Liver (tissue), 8 donors: ENCODE measurements at regions not wholly inside any gene's neighbourhood (a gene's known extent, or its start where the extent isn't known, plus 50 kb on each side); places are given as distances from the start of the nearest gene placed in this dataset.

ENCODE experiments used
- DNase-seq: peaks from one replicate; pipeline ENCODE4 v3.0.0-alpha.2; 2017; ENCODE audit warnings: low spot score
- H3K27ac ChIP-seq, 2 donors: one replicate each; pipeline ENCODE4 v1.7.0; 2013; ENCODE audit warnings: inconsistent platforms in 2 of 2, low read length in 2 of 2, control low read depth in 1 of 2, low read depth in 1 of 2, mild to moderate bottlenecking in 1 of 2
- H3K27me3 ChIP-seq, 4 donors: one replicate each; pipeline versions ENCODE4 v1.6.1 to v1.7.0; 2013; ENCODE audit warnings: low read length in 3 of 4, inconsistent platforms in 1 of 4, mild to moderate bottlenecking in 1 of 4, moderate library complexity in 1 of 4; ENCODE audit not compliant: control insufficient read depth in 4 of 4, insufficient read depth in 4 of 4
- H3K36me3 ChIP-seq, 4 donors: one replicate each; pipeline versions ENCODE4 v1.6.1 to v1.7.0; 2013; ENCODE audit warnings: low read length in 3 of 4, mild to moderate bottlenecking in 3 of 4, low read depth in 1 of 4, moderate library complexity in 1 of 4; ENCODE audit not compliant: control insufficient read depth in 4 of 4, insufficient read depth in 3 of 4
- H3K4me1 ChIP-seq, 4 donors: one replicate each; pipeline versions ENCODE4 v1.6.1 to v1.7.0; 2013; ENCODE audit warnings: low read length in 3 of 4, mild to moderate bottlenecking in 3 of 4, moderate library complexity in 1 of 4; ENCODE audit not compliant: control insufficient read depth in 4 of 4, insufficient read depth in 4 of 4
- H3K4me3 ChIP-seq, 3 donors: one replicate each; pipeline versions ENCODE4 v1.6.1 to v1.7.0; 2013; ENCODE audit warnings: low read length in 3 of 3, control low read depth in 1 of 3, low read depth in 1 of 3, mild to moderate bottlenecking in 1 of 3
- H3K9ac ChIP-seq, 2 donors: one replicate each; pipeline ENCODE4 v1.7.0; 2013; ENCODE audit warnings: low read length in 2 of 2, mild to moderate bottlenecking in 2 of 2, moderate library complexity in 2 of 2, control low read depth in 1 of 2, low read depth in 1 of 2
- H3K9me3 ChIP-seq, 4 donors: one replicate each; pipeline versions ENCODE4 v1.6.1 to v1.7.0; 2013; ENCODE audit warnings: low read length in 3 of 4; ENCODE audit not compliant: control insufficient read depth in 4 of 4
- ATF3 ChIP-seq: IDR thresholded peaks from 2 replicates; pipeline ENCODE4 v1.6.1; 2016; ENCODE audit warnings: antibody characterized with exemption
- EGR1 ChIP-seq, 2 donors: IDR thresholded peaks; 2 replicates each; pipeline ENCODE4 v1.6.1; 2016 to 2018; ENCODE audit warnings: antibody characterized with exemption in 2 of 2, low read depth in 2 of 2
- FOXA1 ChIP-seq: IDR thresholded peaks from 2 replicates; pipeline ENCODE4 v1.6.1; 2016; ENCODE audit warnings: antibody characterized with exemption
- FOXA2 ChIP-seq: IDR thresholded peaks from 2 replicates; pipeline ENCODE4 v1.6.1; 2016; ENCODE audit warnings: antibody characterized with exemption
- GABPA ChIP-seq, 2 donors: IDR thresholded peaks in 1 of 2; conservative IDR thresholded peaks in 1 of 2; 2 replicates each; pipeline ENCODE4 v1.6.1; 2016; ENCODE audit warnings: antibody characterized with exemption in 2 of 2, mild to moderate bottlenecking in 1 of 2, moderate library complexity in 1 of 2
- HNF4A ChIP-seq, 2 donors: conservative IDR thresholded peaks; 2 replicates each; pipeline ENCODE4 v1.6.1; 2016; ENCODE audit warnings: antibody characterized with exemption in 2 of 2, mild to moderate bottlenecking in 2 of 2
- HNF4G ChIP-seq: IDR thresholded peaks from 2 replicates; pipeline ENCODE4 v1.6.1; 2016; ENCODE audit warnings: antibody characterized with exemption
- JUND ChIP-seq, 2 donors: IDR thresholded peaks; 2 replicates each; pipeline ENCODE4 v1.6.1; 2016; ENCODE audit warnings: antibody characterized with exemption in 2 of 2
- NR2F2 ChIP-seq: IDR thresholded peaks from 2 replicates; pipeline ENCODE4 v1.6.1; 2016; ENCODE audit warnings: antibody characterized with exemption
- RAD21 ChIP-seq, 2 donors: IDR thresholded peaks; 2 replicates each; pipeline ENCODE4 v1.6.1; 2016; ENCODE audit warnings: antibody characterized with exemption in 2 of 2, mild to moderate bottlenecking in 2 of 2
- RXRA ChIP-seq, 2 donors: IDR thresholded peaks; 2 replicates each; pipeline ENCODE4 v1.6.1; 2017 to 2018; ENCODE audit warnings: antibody characterized with exemption in 2 of 2, mild to moderate bottlenecking in 1 of 2
- SP1 ChIP-seq: IDR thresholded peaks from 2 replicates; pipeline ENCODE4 v1.6.1; 2018; ENCODE audit warnings: antibody characterized with exemption, mild to moderate bottlenecking
- TAF1 ChIP-seq: conservative IDR thresholded peaks from 2 replicates; pipeline ENCODE4 v1.6.1; 2016; ENCODE audit warnings: antibody characterized with exemption, mild to moderate bottlenecking
- YY1 ChIP-seq: IDR thresholded peaks from 2 replicates; pipeline ENCODE4 v1.6.1; 2016; ENCODE audit warnings: antibody characterized with exemption, mild to moderate bottlenecking
- ZBTB33 ChIP-seq: IDR thresholded peaks from 2 replicates; pipeline ENCODE4 v1.6.1; 2016; ENCODE audit warnings: antibody characterized with exemption
- WGBS: extraction: QIAGEN DNeasy Blood & Tissue Kit; methylation state at CpG from one replicate; pipeline ENCODE4 v1.1.7; 2013; 5-methylcytosine and 5-hydroxymethylcytosine counted together
- TF ChIP-seq, protein P1 (sequence below): fragments of 150-350 bp; IDR thresholded peaks from 2 replicates; pipeline ENCODE4 v1.5.1; 2017; ENCODE audit warnings: improper control_type of control experiment, low read depth, low read length; ENCODE audit not compliant: missing input control
- TF ChIP-seq, protein P2 (sequence below): IDR thresholded peaks from 2 replicates; pipeline ENCODE4 v1.6.1; 2016; ENCODE audit warnings: antibody characterized with exemption
- TF ChIP-seq, protein P3 (sequence below): IDR thresholded peaks from 2 replicates; pipeline ENCODE4 v1.6.1; 2016; ENCODE audit warnings: antibody characterized with exemption, mild to moderate bottlenecking
- donor health status: healthy.
- donor health status: healthy.
- donor health status: healthy.
- donor health status: healthy.
- donor health status: healthy.

DNA sequence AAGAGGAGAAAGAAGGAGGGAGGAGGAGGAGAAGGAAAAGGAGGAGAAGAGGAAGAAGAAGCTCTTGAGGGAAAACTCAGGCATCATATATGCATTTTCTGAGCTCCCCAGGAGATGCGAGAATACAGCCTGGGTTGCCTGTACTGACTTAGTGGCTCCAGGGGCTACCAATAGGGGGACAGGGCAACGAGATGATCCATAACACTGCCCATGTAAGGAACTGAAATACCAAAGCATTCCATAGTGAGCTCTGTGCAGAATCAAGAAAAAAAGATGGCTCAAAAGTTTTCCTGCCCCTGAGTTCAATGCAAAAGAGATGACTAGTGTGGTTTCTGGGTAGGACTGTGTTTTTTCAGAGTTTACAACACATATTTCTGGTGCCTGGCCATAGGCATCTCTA, 258.7 kb downstream of the ALDH8A1 start:
- DNase-seq: no peak
- Histone ChIP-seq H3K9ac (no peak overlapping the region), H3K27me3 (no peaks in the 10 kb centered on the region), H3K27ac (no peak overlapping the region), H3K9me3 (no peaks in the 10 kb centered on the region), H3K4me1 (no peaks in the 10 kb centered on the region), H3K36me3 (no peaks in the 10 kb centered on the region), H3K4me3 (no peak overlapping the region)
- WGBS: 72% methylated on average over 2 of the region's 2 CpGs
- TF ChIP-seq NR2F2: no peak
- no peak for TF ChIP-seq EGR1 (IDR thresholded peaks at IDR 0.05; ENCODE audit: low read depth in 2 of 2)
- no peak for TF ChIP-seq TAF1
- TF ChIP-seq, protein P1, sequence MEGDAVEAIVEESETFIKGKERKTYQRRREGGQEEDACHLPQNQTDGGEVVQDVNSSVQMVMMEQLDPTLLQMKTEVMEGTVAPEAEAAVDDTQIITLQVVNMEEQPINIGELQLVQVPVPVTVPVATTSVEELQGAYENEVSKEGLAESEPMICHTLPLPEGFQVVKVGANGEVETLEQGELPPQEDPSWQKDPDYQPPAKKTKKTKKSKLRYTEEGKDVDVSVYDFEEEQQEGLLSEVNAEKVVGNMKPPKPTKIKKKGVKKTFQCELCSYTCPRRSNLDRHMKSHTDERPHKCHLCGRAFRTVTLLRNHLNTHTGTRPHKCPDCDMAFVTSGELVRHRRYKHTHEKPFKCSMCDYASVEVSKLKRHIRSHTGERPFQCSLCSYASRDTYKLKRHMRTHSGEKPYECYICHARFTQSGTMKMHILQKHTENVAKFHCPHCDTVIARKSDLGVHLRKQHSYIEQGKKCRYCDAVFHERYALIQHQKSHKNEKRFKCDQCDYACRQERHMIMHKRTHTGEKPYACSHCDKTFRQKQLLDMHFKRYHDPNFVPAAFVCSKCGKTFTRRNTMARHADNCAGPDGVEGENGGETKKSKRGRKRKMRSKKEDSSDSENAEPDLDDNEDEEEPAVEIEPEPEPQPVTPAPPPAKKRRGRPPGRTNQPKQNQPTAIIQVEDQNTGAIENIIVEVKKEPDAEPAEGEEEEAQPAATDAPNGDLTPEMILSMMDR: no peak
- TF ChIP-seq HNF4A (conservative IDR thresholded peaks at IDR 0.05): no peak
- TF ChIP-seq FOXA2: no peak
- TF ChIP-seq YY1: no peak
- no peak for TF ChIP-seq GABPA (IDR thresholded peaks at IDR 0.05 in 1 of 2, conservative IDR thresholded peaks at IDR 0.05 in 1 of 2)
- no peak for TF ChIP-seq JUND (IDR thresholded peaks at IDR 0.05)
- TF ChIP-seq, protein P2, sequence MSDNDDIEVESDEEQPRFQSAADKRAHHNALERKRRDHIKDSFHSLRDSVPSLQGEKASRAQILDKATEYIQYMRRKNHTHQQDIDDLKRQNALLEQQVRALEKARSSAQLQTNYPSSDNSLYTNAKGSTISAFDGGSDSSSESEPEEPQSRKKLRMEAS: no peak
- no peak for TF ChIP-seq RXRA (IDR thresholded peaks at IDR 0.05)
- no peak for TF ChIP-seq HNF4G
- no peak for TF ChIP-seq ZBTB33
- TF ChIP-seq FOXA1: no peak
- TF ChIP-seq, protein P3, sequence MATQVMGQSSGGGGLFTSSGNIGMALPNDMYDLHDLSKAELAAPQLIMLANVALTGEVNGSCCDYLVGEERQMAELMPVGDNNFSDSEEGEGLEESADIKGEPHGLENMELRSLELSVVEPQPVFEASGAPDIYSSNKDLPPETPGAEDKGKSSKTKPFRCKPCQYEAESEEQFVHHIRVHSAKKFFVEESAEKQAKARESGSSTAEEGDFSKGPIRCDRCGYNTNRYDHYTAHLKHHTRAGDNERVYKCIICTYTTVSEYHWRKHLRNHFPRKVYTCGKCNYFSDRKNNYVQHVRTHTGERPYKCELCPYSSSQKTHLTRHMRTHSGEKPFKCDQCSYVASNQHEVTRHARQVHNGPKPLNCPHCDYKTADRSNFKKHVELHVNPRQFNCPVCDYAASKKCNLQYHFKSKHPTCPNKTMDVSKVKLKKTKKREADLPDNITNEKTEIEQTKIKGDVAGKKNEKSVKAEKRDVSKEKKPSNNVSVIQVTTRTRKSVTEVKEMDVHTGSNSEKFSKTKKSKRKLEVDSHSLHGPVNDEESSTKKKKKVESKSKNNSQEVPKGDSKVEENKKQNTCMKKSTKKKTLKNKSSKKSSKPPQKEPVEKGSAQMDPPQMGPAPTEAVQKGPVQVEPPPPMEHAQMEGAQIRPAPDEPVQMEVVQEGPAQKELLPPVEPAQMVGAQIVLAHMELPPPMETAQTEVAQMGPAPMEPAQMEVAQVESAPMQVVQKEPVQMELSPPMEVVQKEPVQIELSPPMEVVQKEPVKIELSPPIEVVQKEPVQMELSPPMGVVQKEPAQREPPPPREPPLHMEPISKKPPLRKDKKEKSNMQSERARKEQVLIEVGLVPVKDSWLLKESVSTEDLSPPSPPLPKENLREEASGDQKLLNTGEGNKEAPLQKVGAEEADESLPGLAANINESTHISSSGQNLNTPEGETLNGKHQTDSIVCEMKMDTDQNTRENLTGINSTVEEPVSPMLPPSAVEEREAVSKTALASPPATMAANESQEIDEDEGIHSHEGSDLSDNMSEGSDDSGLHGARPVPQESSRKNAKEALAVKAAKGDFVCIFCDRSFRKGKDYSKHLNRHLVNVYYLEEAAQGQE: no peak
- TF ChIP-seq ATF3: no peak
- no peak for TF ChIP-seq RAD21 (IDR thresholded peaks at IDR 0.05)
- TF ChIP-seq SP1: no peak

- Histone ChIP-seq H3K4me3 (no peak overlapping the region), H3K4me1 (no peaks in the 10 kb centered on the region), H3K9ac (no peak overlapping the region), H3K27ac (no peak overlapping the region), H3K36me3 (no peaks in the 10 kb centered on the region), H3K9me3 (no peaks in the 10 kb centered on the region), H3K27me3 (no peaks in the 10 kb centered on the region)
- 75% methylated on average over 3 of the region's 3 CpGs for WGBS
- no peak for DNase-seq
- no peak for TF ChIP-seq GABPA (IDR thresholded peaks at IDR 0.05 in 1 of 2, conservative IDR thresholded peaks at IDR 0.05 in 1 of 2)
- TF ChIP-seq JUND (IDR thresholded peaks at IDR 0.05): no peak
- TF ChIP-seq ATF3: no peak
- TF ChIP-seq, protein P1: no peak
- no peak for TF ChIP-seq NR2F2
- no peak for TF ChIP-seq TAF1
- TF ChIP-seq, protein P2: no peak
- TF ChIP-seq YY1: no peak
- TF ChIP-seq, protein P3: no peak
These were observed 259.9 kb downstream of the ALDH8A1 start for GRCh38 chr6:134690048-134690447.
